WTC11 (cell line): ENCODE measurements at regions not wholly inside any gene's neighbourhood (a gene's known extent, or its start where the extent isn't known, plus 50 kb on each side); places are given as distances from the start of the nearest gene placed in this dataset.

Experiments
- ARID4B ChIP-seq: sonication (generic); formaldehyde crosslinking; IDR thresholded peaks from 2 replicates; pipeline ENCODE4 v1.8.0; 2023; ENCODE audit warnings: missing genetic modification reagents, mild to moderate bottlenecking, borderline replicate concordance
- ERG ChIP-seq: fragments of 250-450 bp; sonication (Bioruptor Pico); IDR thresholded peaks from 2 replicates; pipeline ENCODE4 v1.8.0; 2021; ENCODE audit warnings: mild to moderate bottlenecking
- FOXK1 ChIP-seq: sonication (generic); formaldehyde crosslinking; IDR thresholded peaks from 2 replicates; pipeline ENCODE4 v1.8.0; 2022; ENCODE audit warnings: mild to moderate bottlenecking, moderate library complexity, missing genetic modification reagents
- MXD4 ChIP-seq: fragments of 250-450 bp; sonication (Bioruptor Pico); IDR thresholded peaks from 2 replicates; pipeline ENCODE4 v1.8.0; 2021; ENCODE audit warnings: mild to moderate bottlenecking, moderate library complexity, borderline replicate concordance
- PREB ChIP-seq: sonication (generic); formaldehyde crosslinking; IDR thresholded peaks from 2 replicates; pipeline ENCODE4 v1.8.1; 2022; ENCODE audit warnings: mild to moderate bottlenecking, missing genetic modification reagents, moderate library complexity, borderline replicate concordance
- ZNF281 ChIP-seq: sonication (generic); formaldehyde crosslinking; IDR thresholded peaks from 2 replicates; pipeline ENCODE4 v1.8.0; 2023; ENCODE audit warnings: mild to moderate bottlenecking, missing genetic modification reagents
- ZNF425 ChIP-seq: fragments of 250-450 bp; sonication (Bioruptor Pico); conservative IDR thresholded peaks from 2 replicates; pipeline ENCODE4 v1.9.0; 2021; ENCODE audit warnings: mild to moderate bottlenecking
- TF ChIP-seq, protein P1 (sequence below): sonication (generic); formaldehyde crosslinking; IDR thresholded peaks from 2 replicates; pipeline ENCODE4 v1.8.1; 2023; ENCODE audit warnings: mild to moderate bottlenecking, missing genetic modification reagents, borderline replicate concordance
- TF ChIP-seq, protein P2 (sequence below): sonication (generic); formaldehyde crosslinking; IDR thresholded peaks from 2 replicates; pipeline ENCODE4 v1.8.1; 2022; ENCODE audit warnings: missing genetic modification reagents, borderline replicate concordance

DNA sequence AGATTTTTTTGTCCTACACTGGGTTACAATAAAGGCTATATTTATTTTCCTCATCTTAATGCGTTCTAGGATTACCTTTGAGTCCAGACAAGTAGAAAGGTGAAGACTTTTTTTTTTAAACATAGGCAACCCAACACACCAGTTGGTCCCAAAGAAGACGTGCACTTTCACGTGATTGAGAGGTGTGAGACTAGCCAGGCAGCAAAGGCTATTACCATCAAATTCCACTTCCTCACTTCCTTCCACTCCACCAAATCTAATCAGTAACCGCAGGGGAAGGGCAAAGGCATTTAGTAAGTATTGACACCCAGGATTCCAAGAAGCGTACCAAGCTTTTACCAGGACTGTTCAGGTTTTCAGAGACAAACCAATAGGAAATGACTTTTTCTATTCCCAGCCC is 109.3 kb downstream of the APIP start (continued):
- TF ChIP-seq, protein P1, sequence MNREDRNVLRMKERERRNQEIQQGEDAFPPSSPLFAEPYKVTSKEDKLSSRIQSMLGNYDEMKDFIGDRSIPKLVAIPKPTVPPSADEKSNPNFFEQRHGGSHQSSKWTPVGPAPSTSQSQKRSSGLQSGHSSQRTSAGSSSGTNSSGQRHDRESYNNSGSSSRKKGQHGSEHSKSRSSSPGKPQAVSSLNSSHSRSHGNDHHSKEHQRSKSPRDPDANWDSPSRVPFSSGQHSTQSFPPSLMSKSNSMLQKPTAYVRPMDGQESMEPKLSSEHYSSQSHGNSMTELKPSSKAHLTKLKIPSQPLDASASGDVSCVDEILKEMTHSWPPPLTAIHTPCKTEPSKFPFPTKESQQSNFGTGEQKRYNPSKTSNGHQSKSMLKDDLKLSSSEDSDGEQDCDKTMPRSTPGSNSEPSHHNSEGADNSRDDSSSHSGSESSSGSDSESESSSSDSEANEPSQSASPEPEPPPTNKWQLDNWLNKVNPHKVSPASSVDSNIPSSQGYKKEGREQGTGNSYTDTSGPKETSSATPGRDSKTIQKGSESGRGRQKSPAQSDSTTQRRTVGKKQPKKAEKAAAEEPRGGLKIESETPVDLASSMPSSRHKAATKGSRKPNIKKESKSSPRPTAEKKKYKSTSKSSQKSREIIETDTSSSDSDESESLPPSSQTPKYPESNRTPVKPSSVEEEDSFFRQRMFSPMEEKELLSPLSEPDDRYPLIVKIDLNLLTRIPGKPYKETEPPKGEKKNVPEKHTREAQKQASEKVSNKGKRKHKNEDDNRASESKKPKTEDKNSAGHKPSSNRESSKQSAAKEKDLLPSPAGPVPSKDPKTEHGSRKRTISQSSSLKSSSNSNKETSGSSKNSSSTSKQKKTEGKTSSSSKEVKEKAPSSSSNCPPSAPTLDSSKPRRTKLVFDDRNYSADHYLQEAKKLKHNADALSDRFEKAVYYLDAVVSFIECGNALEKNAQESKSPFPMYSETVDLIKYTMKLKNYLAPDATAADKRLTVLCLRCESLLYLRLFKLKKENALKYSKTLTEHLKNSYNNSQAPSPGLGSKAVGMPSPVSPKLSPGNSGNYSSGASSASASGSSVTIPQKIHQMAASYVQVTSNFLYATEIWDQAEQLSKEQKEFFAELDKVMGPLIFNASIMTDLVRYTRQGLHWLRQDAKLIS (CRISPR knock-in tag) = no peak
- TF ChIP-seq ZNF281 (CRISPR knock-in tag) (no peak), ARID4B (CRISPR knock-in tag) (no peak), MXD4 (CRISPR knock-in tag) (no peak), ERG (CRISPR knock-in tag) (no peak), ZNF425 (CRISPR knock-in tag) (no peak), FOXK1 (CRISPR knock-in tag) (no peak), PREB (no peak)
- TF ChIP-seq, protein P2, sequence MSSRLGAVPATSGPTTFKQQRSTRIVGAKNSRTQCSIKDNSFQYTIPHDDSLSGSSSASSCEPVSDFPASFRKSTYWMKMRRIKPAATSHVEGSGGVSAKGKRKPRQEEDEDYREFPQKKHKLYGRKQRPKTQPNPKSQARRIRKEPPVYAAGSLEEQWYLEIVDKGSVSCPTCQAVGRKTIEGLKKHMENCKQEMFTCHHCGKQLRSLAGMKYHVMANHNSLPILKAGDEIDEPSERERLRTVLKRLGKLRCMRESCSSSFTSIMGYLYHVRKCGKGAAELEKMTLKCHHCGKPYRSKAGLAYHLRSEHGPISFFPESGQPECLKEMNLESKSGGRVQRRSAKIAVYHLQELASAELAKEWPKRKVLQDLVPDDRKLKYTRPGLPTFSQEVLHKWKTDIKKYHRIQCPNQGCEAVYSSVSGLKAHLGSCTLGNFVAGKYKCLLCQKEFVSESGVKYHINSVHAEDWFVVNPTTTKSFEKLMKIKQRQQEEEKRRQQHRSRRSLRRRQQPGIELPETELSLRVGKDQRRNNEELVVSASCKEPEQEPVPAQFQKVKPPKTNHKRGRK (CRISPR knock-in tag) = no peak
